ENCODE measurements at regions not wholly inside any gene's neighbourhood (a gene's known extent, or its start where the extent isn't known, plus 50 kb on each side); places are given as distances from the start of the nearest gene placed in this dataset.

DNA sequence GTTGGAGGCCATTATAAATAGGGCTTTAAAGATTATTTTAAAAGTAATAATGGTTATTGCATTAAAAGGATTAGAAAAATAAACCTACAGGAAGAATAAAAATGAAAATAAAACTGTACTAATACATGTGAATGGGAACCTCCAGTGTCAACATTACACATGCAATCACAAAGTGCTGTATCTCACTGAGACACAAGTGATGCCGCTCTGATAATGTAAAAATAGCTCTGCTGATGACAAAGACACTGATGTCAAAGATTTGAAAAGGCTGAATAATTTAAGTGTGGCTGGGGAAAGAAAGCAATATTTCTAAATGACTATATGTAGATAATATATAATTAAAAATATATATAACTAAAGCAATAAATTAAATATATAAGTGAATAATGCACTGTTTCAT is 129.1 kb upstream of the RAP2B start:
- TF ChIP-seq, protein P1, sequence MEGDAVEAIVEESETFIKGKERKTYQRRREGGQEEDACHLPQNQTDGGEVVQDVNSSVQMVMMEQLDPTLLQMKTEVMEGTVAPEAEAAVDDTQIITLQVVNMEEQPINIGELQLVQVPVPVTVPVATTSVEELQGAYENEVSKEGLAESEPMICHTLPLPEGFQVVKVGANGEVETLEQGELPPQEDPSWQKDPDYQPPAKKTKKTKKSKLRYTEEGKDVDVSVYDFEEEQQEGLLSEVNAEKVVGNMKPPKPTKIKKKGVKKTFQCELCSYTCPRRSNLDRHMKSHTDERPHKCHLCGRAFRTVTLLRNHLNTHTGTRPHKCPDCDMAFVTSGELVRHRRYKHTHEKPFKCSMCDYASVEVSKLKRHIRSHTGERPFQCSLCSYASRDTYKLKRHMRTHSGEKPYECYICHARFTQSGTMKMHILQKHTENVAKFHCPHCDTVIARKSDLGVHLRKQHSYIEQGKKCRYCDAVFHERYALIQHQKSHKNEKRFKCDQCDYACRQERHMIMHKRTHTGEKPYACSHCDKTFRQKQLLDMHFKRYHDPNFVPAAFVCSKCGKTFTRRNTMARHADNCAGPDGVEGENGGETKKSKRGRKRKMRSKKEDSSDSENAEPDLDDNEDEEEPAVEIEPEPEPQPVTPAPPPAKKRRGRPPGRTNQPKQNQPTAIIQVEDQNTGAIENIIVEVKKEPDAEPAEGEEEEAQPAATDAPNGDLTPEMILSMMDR (IDR thresholded peaks at IDR 0.05), result no peak
- TF ChIP-seq POLR2AphosphoS5 (IDR thresholded peaks at IDR 0.05) (no peak), POLR2A (IDR thresholded peaks at IDR 0.05) (no peak), EP300 (IDR thresholded peaks at IDR 0.05) (no peak)
